Spleen (tissue), 11 donors: ENCODE measurements at regions not wholly inside any gene's neighbourhood (a gene's known extent, or its start where the extent isn't known, plus 50 kb on each side); places are given as distances from the start of the nearest gene placed in this dataset.
A peak's percentile ranks its signal among the peaks of the same experiment; 100 is the strongest.

Experiments
- DNase-seq: peaks from one replicate; pipeline ENCODE4 v3.0.0-alpha.2; 2020
- H3K27ac ChIP-seq, 8 donors: fragments of 200-600 bp; sonication (generic) in 7 of 8; 1 replicate in 4 of 8; 2 replicates in 4 of 8; pipeline versions ENCODE4 v1.5.0 to v1.8.0; 2016 to 2021; ENCODE audit warnings: inconsistent platforms in 4 of 8, mild to moderate bottlenecking in 4 of 8, moderate library complexity in 1 of 8
- H3K27me3 ChIP-seq, 7 donors: fragments of 200-600 bp; sonication (generic) in 6 of 7; replicated peaks in 1 of 7; 1 replicate in 4 of 7; 2 replicates in 3 of 7; pipeline versions ENCODE4 v1.5.0 to v1.8.0; 2016 to 2021; ENCODE audit warnings: inconsistent platforms in 3 of 7, mild to moderate bottlenecking in 1 of 7
- H3K36me3 ChIP-seq, 6 donors: fragments of 200-600 bp; sonication (generic) in 5 of 6; 1 replicate in 4 of 6; 2 replicates in 2 of 6; pipeline versions ENCODE4 v1.5.0 to v1.8.0; 2016 to 2021; ENCODE audit warnings: inconsistent platforms in 2 of 6
- H3K4me1 ChIP-seq, 6 donors: fragments of 200-600 bp; sonication (generic) in 5 of 6; 1 replicate in 3 of 6; 2 replicates in 3 of 6; pipeline versions ENCODE4 v1.5.0 to v1.8.0; 2016 to 2021; ENCODE audit warnings: inconsistent platforms in 3 of 6
- H3K4me3 ChIP-seq, 8 donors: fragments of 200-600 bp; sonication (generic) in 7 of 8; 1 replicate in 4 of 8; 2 replicates in 4 of 8; pipeline versions ENCODE4 v1.5.0 to v1.8.0; 2016 to 2021; ENCODE audit warnings: inconsistent platforms in 4 of 8, mild to moderate bottlenecking in 4 of 8, moderate library complexity in 2 of 8
- H3K9me3 ChIP-seq, 8 donors: fragments of 200-600 bp; sonication (generic) in 7 of 8; 1 replicate in 4 of 8; 2 replicates in 4 of 8; pipeline versions ENCODE4 v1.5.0 to v1.8.0; 2016 to 2021; ENCODE audit warnings: inconsistent platforms in 4 of 8
- POLR2A ChIP-seq, 3 donors: fragments of 450-650 bp; IDR thresholded peaks; one replicate each; pipeline ENCODE4 v1.5.1; 2017; ENCODE audit warnings: antibody characterized with exemption in 3 of 3, mild to moderate bottlenecking in 1 of 3
- POLR2AphosphoS5 ChIP-seq, 3 donors: sonication (generic); formaldehyde crosslinking; IDR thresholded peaks; one replicate each; pipeline ENCODE4 v1.5.1; 2017; ENCODE audit warnings: antibody characterized with exemption in 3 of 3
- WGBS, 5 donors: extraction: QIAGEN DNeasy Blood & Tissue Kit in 3 of 5; methylation state at CpG; one replicate each; pipeline versions ENCODE4 v1.1.5 to v1.1.7; 2013 to 2018; 5-methylcytosine and 5-hydroxymethylcytosine counted together
- intact Hi-C: fragments of 100-400 bp; cut with DNase I; formaldehyde crosslinking; loops from one replicate; pipeline ENCODE4 v1.15.0; 2023; ENCODE audit warnings: low total_unique reads
- small RNA-seq, 4 donors: library from RNA; depleted of rRNA; stranded (forward); fragments of <200 nt; gene quantifications; one replicate each; pipeline ENCODE3, GENCODE V24; 2016
- TF ChIP-seq, protein P1 (sequence below), 11 experiments: fragments of 200-600 bp in 7 of 11; fragments of 450-650 bp in 4 of 11; sonication (generic) in 4 of 11; IDR thresholded peaks in 8 of 11; conservative IDR thresholded peaks in 3 of 11; 1 replicate in 7 of 11; 2 replicates in 4 of 11; pipeline versions ENCODE4 v1.4.0 to v1.8.0; 2016 to 2021; ENCODE audit warnings: antibody characterized with exemption in 11 of 11, inconsistent platforms in 4 of 11, mild to moderate bottlenecking in 1 of 11
- donor health status: healthy with polysubstance abuse.
- donor health status: DM: no; HTN: no; CAD: no; lungs with moderate emphysema.
- donor health status: DM: no; HTN: no; CAD: no.
- donor health status: Bipolar disorder and iron deficiency.
- donor health status: healthy.
- donor health status: DM: no; HTN: no; CAD: no.
- donor health status: DM: yes; HTN: yes; CAD: no.

DNA sequence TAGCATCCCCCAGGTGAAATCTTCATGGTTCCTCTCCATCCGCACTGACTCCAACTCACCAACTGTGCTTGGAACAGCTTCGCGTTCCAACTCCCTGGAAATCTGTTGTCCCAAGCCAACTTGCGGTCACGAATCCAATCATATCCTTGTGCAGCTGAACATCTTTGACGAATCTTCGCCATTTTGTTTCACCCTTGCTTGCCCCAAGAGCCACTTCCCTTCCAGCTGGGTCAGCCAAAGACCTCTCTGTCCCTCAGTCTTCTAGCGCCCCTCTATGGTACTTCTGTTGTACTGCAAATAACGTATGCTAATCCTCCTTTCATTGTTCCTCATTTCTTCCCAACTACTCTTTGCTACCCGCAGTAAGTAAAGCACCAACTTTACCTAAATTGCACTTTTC, 61.0 kb upstream of the TARS1 start:
- Histone ChIP-seq H3K4me3 (no peak overlapping the region), H3K27ac (no peak overlapping the region), H3K27me3 (no peaks in the 10 kb centered on the region), H3K4me1 (no peaks in the 10 kb centered on the region), H3K9me3 (peaks cover 0 to 11% (median 4%) of the 10 kb centered on the region in 8 donors), H3K36me3 (no peaks in the 10 kb centered on the region)
- no peak for DNase-seq
- TF ChIP-seq, protein P1, sequence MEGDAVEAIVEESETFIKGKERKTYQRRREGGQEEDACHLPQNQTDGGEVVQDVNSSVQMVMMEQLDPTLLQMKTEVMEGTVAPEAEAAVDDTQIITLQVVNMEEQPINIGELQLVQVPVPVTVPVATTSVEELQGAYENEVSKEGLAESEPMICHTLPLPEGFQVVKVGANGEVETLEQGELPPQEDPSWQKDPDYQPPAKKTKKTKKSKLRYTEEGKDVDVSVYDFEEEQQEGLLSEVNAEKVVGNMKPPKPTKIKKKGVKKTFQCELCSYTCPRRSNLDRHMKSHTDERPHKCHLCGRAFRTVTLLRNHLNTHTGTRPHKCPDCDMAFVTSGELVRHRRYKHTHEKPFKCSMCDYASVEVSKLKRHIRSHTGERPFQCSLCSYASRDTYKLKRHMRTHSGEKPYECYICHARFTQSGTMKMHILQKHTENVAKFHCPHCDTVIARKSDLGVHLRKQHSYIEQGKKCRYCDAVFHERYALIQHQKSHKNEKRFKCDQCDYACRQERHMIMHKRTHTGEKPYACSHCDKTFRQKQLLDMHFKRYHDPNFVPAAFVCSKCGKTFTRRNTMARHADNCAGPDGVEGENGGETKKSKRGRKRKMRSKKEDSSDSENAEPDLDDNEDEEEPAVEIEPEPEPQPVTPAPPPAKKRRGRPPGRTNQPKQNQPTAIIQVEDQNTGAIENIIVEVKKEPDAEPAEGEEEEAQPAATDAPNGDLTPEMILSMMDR (IDR thresholded peaks at IDR 0.05 in 8 of 11, conservative IDR thresholded peaks at IDR 0.05 in 3 of 11), result peak in 5 of 11 experiments; percentile 14 to 50 (median 46)
- no peak for TF ChIP-seq POLR2A (IDR thresholded peaks at IDR 0.05)
- intact Hi-C loops, result no loop called here
- 67 to 74% (median 71%) methylated on average over 10 of the region's 10 CpGs for WGBS, 5 donors

DNA sequence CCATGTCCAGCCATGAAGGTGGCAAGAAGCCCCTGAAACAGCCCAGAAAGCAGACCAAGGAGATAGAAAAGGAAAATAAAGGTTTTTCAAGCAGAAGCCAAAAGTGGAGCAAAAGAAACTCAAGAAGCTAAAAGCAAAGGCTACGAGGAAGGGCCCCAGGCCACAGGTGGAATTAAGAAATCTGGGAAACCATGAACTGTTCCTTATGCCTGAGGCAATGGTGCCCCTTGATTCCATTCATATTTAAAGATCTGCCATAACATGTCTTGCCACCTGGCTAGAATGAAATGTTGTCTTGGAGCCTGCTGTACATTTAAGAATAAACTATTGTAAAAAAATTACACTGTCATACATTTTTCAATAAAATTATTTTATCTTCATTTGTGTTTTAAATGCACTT, 59.5 kb upstream of the TARS1 start:
- H3K4me1 ChIP-seq, result no peaks in the 10 kb centered on the region
- DNase-seq, result no peak
- peaks cover 0 to 25% (median 17%) of the 10 kb centered on the region in 8 donors for H3K9me3 ChIP-seq
- H3K36me3 ChIP-seq, result no peaks in the 10 kb centered on the region
- no peaks in the 10 kb centered on the region for H3K27me3 ChIP-seq
- TF ChIP-seq POLR2AphosphoS5 (IDR thresholded peaks at IDR 0.05) (no peak), POLR2A (IDR thresholded peaks at IDR 0.05) (no peak)
- TF ChIP-seq, protein P1 (IDR thresholded peaks at IDR 0.05 in 8 of 11, conservative IDR thresholded peaks at IDR 0.05 in 3 of 11), result no peak
- intact Hi-C loops, result no loop called here
- WGBS, 5 donors, result 51 to 86% (median 77%) methylated on average over 1 of the region's 1 CpG
- H3K27ac ChIP-seq, result no peak overlapping the region
- no peak overlapping the region for H3K4me3 ChIP-seq

Small RNA genes in the stretch of these regions (small RNA-seq; reads per million reads assigned to genes)
- 0 reads per million in 4 donors for gene AC010343.2
- gene AC025459.1, result 0 reads per million in 4 donors
